Lower leg skin (tissue), 3 donors: ENCODE measurements at regions not wholly inside any gene's neighbourhood (a gene's known extent, or its start where the extent isn't known, plus 50 kb on each side); places are given as distances from the start of the nearest gene placed in this dataset.
"Not testable (repeated sequence)": the region's sequence is repeated elsewhere in the genome, so short reads cannot be mapped to it uniquely, and the experiment has no call there.

Experiments used
- POLR2A ChIP-seq, 2 donors: fragments of 450-650 bp; IDR thresholded peaks; one replicate each; pipeline ENCODE4 v1.6.1; 2016 to 2017; ENCODE audit warnings: antibody characterized with exemption in 2 of 2, mild to moderate bottlenecking in 1 of 2, moderate library complexity in 1 of 2
- TF ChIP-seq, protein P1 (sequence below), 3 donors: fragments of 450-650 bp; IDR thresholded peaks; one replicate each; pipeline ENCODE4 v1.5.1; 2016; ENCODE audit warnings: antibody characterized with exemption in 3 of 3, mild to moderate bottlenecking in 3 of 3, moderate library complexity in 2 of 3

DNA sequence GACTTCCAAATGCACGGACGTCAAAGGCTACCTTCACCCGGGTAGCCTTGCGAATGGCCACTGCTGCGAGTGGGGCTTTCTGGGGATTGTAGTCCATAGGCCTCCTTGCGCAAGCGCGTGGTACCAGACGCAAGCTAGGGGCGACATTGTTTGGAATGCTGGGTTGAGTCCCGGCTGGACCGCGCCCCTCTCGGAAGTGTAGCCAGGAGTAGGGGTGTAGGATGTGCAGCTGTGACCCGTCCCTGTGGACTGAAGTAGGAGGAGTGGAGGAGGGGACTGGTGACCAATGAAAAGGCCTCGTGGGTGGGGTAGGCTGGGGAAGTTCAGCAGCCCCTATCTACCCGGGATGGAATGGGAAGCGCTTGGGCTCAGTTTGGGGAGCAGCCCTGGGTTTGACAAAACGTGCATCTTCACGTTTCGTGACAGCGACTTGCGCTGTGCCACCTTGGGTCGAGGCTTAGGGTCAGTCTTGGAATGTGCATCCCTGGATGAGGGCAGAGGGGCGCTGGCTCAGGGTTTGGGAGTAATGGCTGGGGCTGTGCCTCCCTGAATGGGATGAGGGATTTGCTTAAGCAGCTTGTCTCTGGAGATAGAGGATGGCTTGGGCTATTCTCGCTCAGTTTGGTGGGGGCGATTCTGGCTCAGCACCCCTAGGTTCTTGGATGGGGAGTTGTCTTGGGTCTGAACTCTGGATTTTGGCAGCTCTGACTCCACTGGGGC lies 111.8 kb upstream of the GPR39 start:
- TF ChIP-seq, protein P1, sequence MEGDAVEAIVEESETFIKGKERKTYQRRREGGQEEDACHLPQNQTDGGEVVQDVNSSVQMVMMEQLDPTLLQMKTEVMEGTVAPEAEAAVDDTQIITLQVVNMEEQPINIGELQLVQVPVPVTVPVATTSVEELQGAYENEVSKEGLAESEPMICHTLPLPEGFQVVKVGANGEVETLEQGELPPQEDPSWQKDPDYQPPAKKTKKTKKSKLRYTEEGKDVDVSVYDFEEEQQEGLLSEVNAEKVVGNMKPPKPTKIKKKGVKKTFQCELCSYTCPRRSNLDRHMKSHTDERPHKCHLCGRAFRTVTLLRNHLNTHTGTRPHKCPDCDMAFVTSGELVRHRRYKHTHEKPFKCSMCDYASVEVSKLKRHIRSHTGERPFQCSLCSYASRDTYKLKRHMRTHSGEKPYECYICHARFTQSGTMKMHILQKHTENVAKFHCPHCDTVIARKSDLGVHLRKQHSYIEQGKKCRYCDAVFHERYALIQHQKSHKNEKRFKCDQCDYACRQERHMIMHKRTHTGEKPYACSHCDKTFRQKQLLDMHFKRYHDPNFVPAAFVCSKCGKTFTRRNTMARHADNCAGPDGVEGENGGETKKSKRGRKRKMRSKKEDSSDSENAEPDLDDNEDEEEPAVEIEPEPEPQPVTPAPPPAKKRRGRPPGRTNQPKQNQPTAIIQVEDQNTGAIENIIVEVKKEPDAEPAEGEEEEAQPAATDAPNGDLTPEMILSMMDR (IDR thresholded peaks at IDR 0.05), result not testable (repeated sequence)
- TF ChIP-seq POLR2A (IDR thresholded peaks at IDR 0.05), result not testable (repeated sequence)
